AG04449 (cell line): ENCODE measurements at regions not wholly inside any gene's neighbourhood (a gene's known extent, or its start where the extent isn't known, plus 50 kb on each side); places are given as distances from the start of the nearest gene placed in this dataset.

Experiments
- CTCF ChIA-PET: fragments of 350-600 bp; formaldehyde crosslinking; extraction: SDS; loops from one replicate; lab custom pipeline; 2021; ENCODE audit warnings: antibody characterized with exemption; lab: Yijun Ruan, JAX
- POLR2A ChIA-PET: fragments of 400-600, 350-600 bp; formaldehyde crosslinking; extraction: SDS; loops from one replicate; lab custom pipeline; 2020; ENCODE audit warnings: antibody characterized with exemption, inconsistent platforms; lab: Yijun Ruan, JAX
- DNase-seq: peaks from one replicate; pipeline ENCODE4 v3.0.0-alpha.2; 2010; ENCODE audit warnings: low read depth, low spot score
- H3K4me3 ChIP-seq: 2 replicates; pipeline ENCODE4 v1.5.1; 2011; ENCODE audit warnings: low read depth, mild to moderate bottlenecking, control low read depth, low read length
- TF ChIP-seq, protein P1 (sequence below): IDR thresholded peaks from one replicate; pipeline ENCODE4 v1.5.1; 2011; ENCODE audit warnings: mild to moderate bottlenecking, moderate library complexity, low read length, control low read depth, inconsistent platforms; ENCODE audit not compliant: insufficient read depth; ENCODE audit errors: missing control alignments

DNA sequence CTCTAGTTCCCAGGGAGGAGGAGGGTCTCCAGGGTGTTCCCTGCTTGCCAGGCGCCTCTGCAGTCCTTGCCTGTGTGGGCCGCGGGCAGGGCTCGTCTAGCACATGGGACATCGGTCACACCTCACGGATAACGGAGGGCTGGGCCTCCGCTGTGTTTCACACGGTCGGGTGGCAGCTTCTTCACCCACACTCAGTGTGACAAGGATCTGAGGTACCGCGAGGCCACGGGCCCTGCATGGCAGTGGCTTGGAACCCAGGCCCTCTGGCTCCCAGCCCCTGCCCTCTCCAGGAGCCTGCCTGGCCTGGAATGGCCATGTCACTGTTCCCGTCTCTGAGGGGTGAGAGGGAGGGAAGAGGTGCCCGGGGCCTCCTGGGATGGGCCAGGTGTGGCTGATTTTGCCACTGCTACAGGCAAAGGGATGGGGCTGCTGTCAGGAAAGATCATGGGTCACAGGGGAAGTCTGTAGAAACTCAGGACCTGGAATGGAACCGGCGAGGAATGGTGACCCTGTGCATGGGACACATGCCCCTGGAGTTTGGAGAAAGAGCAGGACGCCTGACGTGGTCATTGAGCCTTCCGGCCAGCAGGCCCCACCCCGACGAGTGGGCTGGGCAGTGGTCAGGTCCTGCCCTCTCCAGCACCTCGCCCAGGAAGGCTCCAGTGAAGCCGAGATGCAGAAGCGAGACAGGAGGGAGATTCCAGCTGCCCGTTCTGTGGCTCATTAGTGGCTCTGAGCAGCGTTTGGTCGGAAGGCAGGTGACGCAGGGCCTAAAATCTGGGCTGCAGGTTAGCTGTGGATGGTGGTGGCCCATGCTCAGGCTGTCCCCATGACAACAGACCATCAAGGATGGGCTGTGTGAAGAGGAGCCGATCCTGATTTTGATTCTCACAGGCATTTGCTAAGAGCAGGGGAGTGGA is 76.5 kb upstream of the GSE1 start:
- no peak overlapping the region for H3K4me3 ChIP-seq
- TF ChIP-seq, protein P1, sequence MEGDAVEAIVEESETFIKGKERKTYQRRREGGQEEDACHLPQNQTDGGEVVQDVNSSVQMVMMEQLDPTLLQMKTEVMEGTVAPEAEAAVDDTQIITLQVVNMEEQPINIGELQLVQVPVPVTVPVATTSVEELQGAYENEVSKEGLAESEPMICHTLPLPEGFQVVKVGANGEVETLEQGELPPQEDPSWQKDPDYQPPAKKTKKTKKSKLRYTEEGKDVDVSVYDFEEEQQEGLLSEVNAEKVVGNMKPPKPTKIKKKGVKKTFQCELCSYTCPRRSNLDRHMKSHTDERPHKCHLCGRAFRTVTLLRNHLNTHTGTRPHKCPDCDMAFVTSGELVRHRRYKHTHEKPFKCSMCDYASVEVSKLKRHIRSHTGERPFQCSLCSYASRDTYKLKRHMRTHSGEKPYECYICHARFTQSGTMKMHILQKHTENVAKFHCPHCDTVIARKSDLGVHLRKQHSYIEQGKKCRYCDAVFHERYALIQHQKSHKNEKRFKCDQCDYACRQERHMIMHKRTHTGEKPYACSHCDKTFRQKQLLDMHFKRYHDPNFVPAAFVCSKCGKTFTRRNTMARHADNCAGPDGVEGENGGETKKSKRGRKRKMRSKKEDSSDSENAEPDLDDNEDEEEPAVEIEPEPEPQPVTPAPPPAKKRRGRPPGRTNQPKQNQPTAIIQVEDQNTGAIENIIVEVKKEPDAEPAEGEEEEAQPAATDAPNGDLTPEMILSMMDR: no peak
- POLR2A ChIA-PET: interaction anchor here (0.6 kb wide), 1 partner anchor 422 kb away, joined by 3 read pairs; no protein-coding TSS in a partner anchor
- CTCF ChIA-PET: interaction anchor here (1.0 to 1.9 kb wide), 4 partner anchors 7 to 74 kb away, joined by 3 to 8 read pairs (median 6); no protein-coding TSS in a partner anchor
- DNase-seq: no peak

DNA sequence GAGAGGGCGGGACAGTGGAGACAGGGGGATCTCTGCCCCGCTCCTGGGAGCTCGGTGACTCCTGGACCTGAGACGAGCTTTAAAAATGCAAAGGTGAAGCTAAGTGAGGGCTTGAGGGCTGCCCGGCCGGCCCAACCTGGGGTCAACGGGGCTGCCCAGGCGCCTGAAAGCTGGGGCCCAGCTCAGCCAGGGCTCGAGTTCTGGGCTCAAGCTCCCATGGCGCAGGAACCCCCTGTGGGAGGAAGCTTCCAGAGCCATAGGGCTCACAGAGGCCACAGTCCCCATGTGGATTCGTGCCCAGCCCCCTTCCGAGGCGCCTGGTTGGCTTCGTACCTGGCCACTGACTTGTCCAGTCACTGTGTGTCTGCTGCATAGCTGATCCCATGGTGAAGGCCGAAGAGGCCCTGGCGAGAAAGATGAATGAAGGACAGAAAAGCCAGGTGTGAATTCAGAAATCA is 75.8 kb upstream of the GSE1 start:
- H3K4me3 ChIP-seq: no peak overlapping the region
- CTCF ChIA-PET: interaction anchor here (1.3 to 1.9 kb wide), 3 partner anchors 8 to 16 kb away, joined by 3 to 8 read pairs (median 8); no protein-coding TSS in a partner anchor
- no peak for DNase-seq
- TF ChIP-seq, protein P1: no peak
- POLR2A ChIA-PET: interaction anchor here (1.2 to 1.4 kb wide), 2 partner anchors 15 to 17 kb away, joined by 3 to 4 read pairs; no protein-coding TSS in a partner anchor

DNA sequence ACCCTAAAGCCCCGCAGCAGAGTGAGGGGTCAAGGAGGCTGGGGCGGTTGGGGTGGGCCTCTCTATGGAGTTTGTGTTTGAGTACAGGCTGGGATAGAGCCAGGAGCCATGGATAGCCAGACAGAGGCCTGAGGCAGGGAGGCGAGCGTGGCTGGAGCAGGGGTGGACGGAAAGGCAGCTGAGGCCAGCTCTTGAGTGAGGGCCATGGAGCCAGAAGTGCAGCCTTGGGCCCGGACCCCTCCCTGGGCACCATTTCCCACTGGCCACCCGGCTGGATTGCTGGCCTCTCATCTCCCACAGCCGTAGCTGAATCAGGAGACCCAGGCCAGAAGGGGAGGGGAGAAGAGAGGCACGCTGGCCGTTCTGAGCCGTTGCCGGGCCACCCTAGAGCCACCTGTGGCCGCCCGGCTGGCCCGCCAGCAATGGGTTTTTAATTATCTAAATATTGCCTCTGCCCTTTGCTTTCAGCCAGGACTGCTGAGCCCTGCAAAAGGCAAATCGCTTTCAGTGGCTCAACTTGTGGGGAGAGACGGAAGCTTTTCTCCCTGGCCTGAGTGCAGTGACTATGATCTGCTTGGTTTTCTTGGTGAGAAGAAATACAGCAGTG is 75.2 kb upstream of the GSE1 start:
- DNase-seq: no peak
- no peak overlapping the region for H3K4me3 ChIP-seq
- ChIA-PET POLR2A (interaction anchor here (1.2 to 1.4 kb wide), 2 partner anchors 14 to 17 kb away, joined by 3 to 4 read pairs; no protein-coding TSS in a partner anchor), CTCF (interaction anchor here (1.3 to 1.9 kb wide), 3 partner anchors 9 to 15 kb away, joined by 3 to 8 read pairs (median 8); no protein-coding TSS in a partner anchor)
- TF ChIP-seq, protein P1: no peak

DNA sequence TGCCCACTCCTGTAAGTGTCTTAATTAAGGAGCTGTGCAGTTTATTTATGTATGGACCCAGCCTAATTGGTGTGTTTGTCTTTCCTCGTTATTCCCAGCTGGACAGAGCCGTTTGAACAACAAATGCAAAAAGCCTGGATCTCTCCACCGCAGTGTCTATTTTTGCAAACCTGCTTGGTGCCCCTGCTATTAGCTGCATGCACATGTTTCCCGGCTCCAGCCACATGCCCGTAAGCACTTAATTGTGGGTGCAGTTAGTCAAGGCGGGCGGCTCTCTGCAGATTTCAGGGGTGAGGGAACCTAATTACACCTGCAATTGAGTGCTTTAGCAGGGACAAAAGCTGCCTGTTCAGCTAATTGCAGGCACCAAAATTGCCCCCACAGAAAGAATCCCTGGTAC is 74.0 kb upstream of the GSE1 start:
- ChIA-PET POLR2A (interaction anchor here (0.6 to 0.7 kb wide), 2 partner anchors 13 to 90 kb away, joined by 3 to 4 read pairs; no protein-coding TSS in a partner anchor), CTCF (interaction anchor here (1.6 to 1.9 kb wide), 4 partner anchors 10 to 118 kb away, joined by 3 to 14 read pairs (median 6); no protein-coding TSS in a partner anchor)
- H3K4me3 ChIP-seq: no peak overlapping the region
- DNase-seq: no peak
- TF ChIP-seq, protein P1: no peak

DNA sequence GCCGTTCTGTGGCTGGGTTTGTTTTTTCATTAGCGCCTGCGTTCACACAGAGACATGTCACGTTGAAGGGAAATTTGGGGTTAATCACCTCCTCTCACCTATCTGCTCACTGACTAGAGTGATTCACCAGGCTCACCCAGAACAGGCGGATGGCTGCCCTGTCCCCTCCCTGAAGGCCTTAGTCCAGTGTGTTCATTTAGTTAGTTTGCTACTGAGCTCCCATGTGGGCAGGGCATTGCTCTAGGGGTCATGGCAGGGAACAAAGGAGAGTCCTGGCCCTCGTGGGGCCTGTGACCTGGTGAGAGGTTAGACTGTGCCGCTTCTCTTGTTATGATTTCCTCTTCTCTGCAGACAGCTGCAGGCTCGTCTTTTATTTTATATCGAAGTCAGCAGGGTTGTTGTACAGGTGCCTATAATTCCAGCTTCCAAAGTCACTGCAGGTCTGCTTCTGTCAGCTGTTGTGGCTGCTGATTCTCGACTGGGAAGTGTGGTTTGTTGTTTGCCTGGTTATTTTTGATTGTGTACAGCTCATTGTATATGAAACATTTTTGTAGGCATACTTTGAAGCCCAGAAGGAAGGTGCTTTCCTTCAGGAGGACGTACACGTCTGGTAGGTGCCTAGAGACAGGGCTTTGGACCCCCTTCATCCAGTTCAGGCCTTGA is 73.4 kb upstream of the GSE1 start:
- no peak overlapping the region for H3K4me3 ChIP-seq
- ChIA-PET CTCF (interaction anchor here (1.6 to 1.9 kb wide), 4 partner anchors 10 to 119 kb away, joined by 3 to 14 read pairs (median 6); no protein-coding TSS in a partner anchor), POLR2A (interaction anchor here (0.6 to 0.7 kb wide), 2 partner anchors 13 to 91 kb away, joined by 3 to 4 read pairs; no protein-coding TSS in a partner anchor)
- TF ChIP-seq, protein P1: no peak
- no peak for DNase-seq
